ENCODE measurements at regions not wholly inside any gene's neighbourhood (a gene's known extent, or its start where the extent isn't known, plus 50 kb on each side); places are given as distances from the start of the nearest gene placed in this dataset.
"Not testable (repeated sequence)": the region's sequence is repeated elsewhere in the genome, so short reads cannot be mapped to it uniquely, and the experiment has no call there.

GRCh38 chr7:68917041-68917651, 681.1 kb upstream of the AUTS2 start:
- no peak for DNase-seq (ENCODE audit: low spot score)

DNA sequence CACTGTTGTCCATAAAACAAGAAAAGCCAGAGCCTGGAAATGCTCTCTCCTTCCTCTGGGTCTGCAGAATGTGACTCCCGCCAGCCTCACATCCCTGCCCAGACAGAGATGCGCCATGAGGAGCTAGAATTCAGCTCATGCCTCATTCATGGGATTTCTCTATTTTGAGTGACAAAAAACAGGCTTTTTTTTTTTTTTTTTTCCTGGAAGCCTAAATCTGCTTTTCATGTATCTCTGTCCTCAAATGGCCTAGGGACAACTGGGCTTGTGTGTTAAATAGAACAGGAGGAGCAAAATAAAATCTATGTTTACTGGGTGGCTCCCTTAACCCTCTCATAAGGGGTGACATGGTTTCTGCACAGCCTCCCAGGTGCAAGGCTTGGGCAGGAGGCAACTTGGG, 679.7 kb upstream of the AUTS2 start:
- no peak for DNase-seq (ENCODE audit: low spot score)

DNA sequence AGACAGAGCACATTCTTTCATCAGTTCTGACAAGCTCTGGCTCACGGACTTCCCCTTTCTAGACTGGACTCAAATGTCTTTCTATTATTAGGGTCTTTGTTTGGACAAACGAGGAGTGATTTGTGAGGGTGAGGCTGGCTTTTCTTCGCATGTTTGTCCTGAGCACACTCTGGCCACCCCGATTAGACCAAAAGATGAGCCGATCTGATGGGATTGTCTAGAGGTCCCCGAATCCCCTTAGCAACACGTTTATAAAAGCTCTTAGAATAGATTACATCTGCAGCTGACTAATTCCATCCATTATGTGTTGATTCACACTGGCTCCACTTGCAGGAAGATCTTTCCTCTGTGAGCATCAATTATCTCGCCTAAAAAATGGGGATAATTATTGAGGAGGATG, 675.4 kb upstream of the AUTS2 start:
- no peak for DNase-seq (ENCODE audit: low spot score)

DNA sequence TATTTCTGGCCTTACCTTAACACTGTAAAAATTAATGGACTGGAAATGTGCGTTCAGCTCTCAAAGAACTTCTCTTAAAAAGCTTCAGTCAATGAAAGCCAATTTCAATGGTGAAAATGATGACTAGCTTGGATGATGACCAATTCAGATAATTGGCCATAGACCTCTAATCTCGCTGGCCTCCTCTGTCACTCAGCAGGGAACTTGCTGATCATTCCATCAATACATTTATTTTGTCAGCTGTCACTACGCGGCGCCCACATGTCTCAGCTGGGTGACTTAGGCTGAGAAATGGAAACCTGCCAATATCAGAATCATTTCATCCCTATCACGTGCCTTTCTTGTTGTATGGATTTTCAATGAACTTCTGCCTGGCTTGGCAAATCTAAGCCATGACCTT, 673.0 kb upstream of the AUTS2 start:
- no peak for DNase-seq (ENCODE audit: low spot score)

DNA sequence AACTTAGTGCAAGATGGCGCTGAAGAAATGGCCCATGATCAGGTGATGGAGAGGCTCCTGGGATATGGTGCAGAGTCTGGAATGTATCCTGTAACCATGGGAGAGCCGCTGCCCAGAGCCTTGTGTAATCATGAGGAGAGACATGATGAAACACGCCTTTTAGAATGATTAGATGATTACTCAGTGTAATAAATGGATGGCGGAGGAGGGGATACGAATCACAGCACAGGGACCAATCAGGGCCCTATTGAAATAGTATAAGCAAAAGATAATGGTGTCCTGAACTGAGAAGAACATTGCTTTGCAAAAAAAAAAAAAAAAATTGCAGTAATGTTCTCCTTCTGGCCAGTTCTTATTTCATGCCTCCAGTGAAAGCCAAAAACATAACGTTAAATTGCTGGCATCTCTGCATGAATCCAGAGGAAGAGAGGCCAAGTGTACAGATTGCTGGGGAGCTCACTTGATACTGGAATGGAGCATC, 668.5 kb upstream of the AUTS2 start:
- no peak for DNase-seq (ENCODE audit: low spot score)

GRCh38 chr7:68936471-68937035, 661.7 kb upstream of the AUTS2 start:
- DNase-seq (ENCODE audit: low spot score) = no peak

- DNase-seq (ENCODE audit: low spot score) = no peak
These were observed 660.1 kb upstream of the AUTS2 start for GRCh38 chr7:68938151-68938550.

GRCh38 chr7:68943786-68944185, 654.5 kb upstream of the AUTS2 start:
- DNase-seq (ENCODE audit: low spot score) = no peak

GRCh38 chr7:68955656-68956055, 642.6 kb upstream of the AUTS2 start:
- no peak for DNase-seq (ENCODE audit: low spot score)

- no peak for DNase-seq (ENCODE audit: low spot score)
These were observed 639.7 kb upstream of the AUTS2 start for GRCh38 chr7:68958571-68958970.

- no peak for DNase-seq (ENCODE audit: low spot score)
These were observed 634.7 kb upstream of the AUTS2 start for GRCh38 chr7:68963552-68963951.

DNA sequence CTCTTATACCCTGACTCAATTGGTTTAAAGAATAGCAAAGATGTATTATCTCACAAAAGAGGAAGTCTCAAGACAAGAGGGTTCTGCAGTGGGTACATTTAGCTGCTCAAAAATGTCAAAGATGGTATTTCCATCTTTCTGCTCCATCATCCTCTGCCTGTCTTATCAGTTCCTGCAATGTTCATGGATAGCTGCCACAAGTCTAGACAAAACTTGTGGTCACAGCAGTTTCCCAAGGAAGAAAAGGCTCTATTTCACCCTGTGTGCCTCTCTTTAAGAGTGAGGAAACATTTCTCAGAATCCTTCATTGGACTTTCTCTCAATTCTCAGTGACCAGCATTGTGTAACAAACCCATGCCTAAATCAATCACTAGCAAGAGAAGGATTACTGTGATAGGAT, 634.2 kb upstream of the AUTS2 start:
- DNase-seq (ENCODE audit: low spot score) = no peak

GRCh38 chr7:68965351-68965750, 632.9 kb upstream of the AUTS2 start:
- DNase-seq (ENCODE audit: low spot score) = no peak

- no peak for DNase-seq (ENCODE audit: low spot score)
These were observed 630.7 kb upstream of the AUTS2 start for GRCh38 chr7:68967598-68967997.

DNA sequence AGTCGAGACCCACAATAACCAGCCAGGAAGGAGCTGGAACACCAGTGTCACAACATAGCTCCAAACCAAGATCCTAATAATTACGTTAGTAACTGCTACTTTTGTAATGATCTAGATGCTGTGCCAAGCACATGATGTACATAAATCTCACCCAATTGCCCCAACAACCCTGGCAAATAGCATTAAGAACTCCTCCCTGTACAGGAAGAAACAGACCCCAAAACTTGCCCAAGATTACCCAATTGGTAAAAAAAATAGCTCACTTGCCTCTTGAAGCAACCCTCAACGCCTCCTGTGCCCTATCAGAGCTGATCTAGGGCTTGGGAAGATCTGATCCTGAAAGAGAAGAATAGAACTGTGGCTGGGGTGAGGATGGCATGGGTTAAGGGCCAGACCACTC, 628.7 kb upstream of the AUTS2 start:
- DNase-seq (ENCODE audit: low spot score) = no peak

GRCh38 chr7:68971634-68972340, 626.5 kb upstream of the AUTS2 start:
- no peak for DNase-seq (ENCODE audit: low spot score)

DNA sequence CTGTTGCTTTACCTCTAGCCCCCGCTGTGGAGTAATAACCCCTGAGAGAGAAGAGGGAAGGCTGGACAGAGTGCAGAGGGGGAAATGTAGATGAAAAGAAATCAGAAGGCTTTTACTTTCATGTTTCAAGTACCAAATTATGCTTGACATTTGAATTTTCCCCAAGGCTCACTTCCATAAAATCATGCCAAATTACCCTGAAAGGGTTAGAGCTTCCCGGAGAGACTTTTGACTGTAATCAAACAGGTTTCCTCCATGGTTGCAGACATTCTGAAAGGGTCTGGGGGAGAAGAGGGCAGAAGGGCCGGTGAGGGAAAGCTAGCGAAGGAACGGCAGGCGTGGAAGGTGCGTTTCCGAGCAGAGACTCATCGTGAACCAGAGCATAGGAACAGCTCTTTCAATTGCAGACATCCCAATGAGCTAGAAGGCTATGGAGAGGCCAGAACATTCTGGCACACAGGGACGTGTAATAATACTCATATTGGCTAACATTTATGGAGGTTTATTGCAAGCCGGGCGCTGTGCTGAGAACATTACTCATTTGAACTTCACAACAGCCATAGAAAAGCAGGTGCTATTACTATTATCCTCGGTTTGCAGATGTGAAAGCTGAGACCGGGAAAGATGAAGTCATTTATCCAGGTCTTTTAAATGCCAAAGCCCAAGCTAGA, 620.8 kb upstream of the AUTS2 start:
- no peak for DNase-seq (ENCODE audit: low spot score)

GRCh38 chr7:68978710-68979109, 619.6 kb upstream of the AUTS2 start:
- DNase-seq (ENCODE audit: low spot score) = no peak

GRCh38 chr7:68980011-68980410, 618.3 kb upstream of the AUTS2 start:
- no peak for DNase-seq (ENCODE audit: low spot score)

GRCh38 chr7:68980432-68980831, 617.8 kb upstream of the AUTS2 start:
- DNase-seq (ENCODE audit: low spot score) = not testable (repeated sequence)

GRCh38 chr7:68984306-68984705, 614.0 kb upstream of the AUTS2 start:
- DNase-seq (ENCODE audit: low spot score) = no peak

- DNase-seq (ENCODE audit: low spot score) = no peak
These were observed 603.4 kb upstream of the AUTS2 start for GRCh38 chr7:68994841-68995240.

DNA sequence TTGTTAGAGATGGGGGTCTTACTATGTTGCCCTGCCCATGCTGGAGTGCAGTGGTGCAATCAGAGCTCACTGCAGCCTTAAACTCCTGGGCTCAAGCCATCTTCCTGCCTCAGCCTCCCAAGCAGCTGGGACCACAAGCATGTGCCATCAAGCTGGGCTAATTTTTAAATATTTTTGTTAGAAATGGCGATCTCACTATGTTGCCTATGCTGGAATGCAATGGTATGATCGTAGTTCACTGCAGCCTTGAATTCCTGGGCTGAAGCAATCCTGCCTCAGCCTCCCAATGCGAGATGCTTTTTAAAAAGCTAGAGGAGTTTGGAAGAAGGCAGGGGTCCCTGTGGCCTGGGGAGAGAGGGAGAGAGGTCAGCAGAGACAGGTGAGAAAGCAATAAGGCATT, 600.1 kb upstream of the AUTS2 start:
- DNase-seq (ENCODE audit: low spot score) = no peak

All from globus pallidus (tissue), 1 donor.